OCI-LY1 (cell line): ENCODE measurements at regions not wholly inside any gene's neighbourhood (a gene's known extent, or its start where the extent isn't known, plus 50 kb on each side); places are given as distances from the start of the nearest gene placed in this dataset.

Experiments
- EZH2 ChIP-seq: fragments of 200-600 bp; sonication (generic), shearing (Covaris generic); IDR thresholded peaks from 2 replicates; pipeline ENCODE4 v1.8.0; 2017; ENCODE audit warnings: borderline replicate concordance, mixed run types, mild to moderate bottlenecking, antibody characterized with exemption, low read length, moderate library complexity, mixed read lengths
- TF ChIP-seq, protein P1 (sequence below): fragments of 200-600 bp; sonication (generic), shearing (Covaris generic); IDR thresholded peaks from 2 replicates; pipeline ENCODE4 v1.5.1; 2017; ENCODE audit warnings: mild to moderate bottlenecking, antibody characterized with exemption, low read length, moderate library complexity, mixed read lengths

DNA sequence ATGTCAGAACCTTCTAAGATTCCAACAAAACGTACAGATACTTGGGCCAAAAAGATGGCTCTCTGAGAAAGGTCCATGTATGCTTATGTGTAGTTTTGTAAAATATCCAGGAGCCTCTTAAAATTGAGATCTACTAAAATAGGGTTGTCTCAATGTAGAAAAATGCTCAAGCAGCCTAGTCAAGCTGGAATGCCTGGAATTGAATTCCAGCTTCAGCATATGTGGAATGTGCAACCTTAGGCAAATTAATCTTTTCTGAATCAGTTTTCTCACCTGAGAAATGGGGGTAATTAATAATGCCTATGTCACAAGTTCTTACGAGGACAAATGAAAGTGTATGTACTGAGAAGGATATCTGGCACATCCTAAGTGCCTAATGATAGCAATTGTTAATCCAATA, 662.4 kb downstream of the DTWD2 start:
- TF ChIP-seq, protein P1, sequence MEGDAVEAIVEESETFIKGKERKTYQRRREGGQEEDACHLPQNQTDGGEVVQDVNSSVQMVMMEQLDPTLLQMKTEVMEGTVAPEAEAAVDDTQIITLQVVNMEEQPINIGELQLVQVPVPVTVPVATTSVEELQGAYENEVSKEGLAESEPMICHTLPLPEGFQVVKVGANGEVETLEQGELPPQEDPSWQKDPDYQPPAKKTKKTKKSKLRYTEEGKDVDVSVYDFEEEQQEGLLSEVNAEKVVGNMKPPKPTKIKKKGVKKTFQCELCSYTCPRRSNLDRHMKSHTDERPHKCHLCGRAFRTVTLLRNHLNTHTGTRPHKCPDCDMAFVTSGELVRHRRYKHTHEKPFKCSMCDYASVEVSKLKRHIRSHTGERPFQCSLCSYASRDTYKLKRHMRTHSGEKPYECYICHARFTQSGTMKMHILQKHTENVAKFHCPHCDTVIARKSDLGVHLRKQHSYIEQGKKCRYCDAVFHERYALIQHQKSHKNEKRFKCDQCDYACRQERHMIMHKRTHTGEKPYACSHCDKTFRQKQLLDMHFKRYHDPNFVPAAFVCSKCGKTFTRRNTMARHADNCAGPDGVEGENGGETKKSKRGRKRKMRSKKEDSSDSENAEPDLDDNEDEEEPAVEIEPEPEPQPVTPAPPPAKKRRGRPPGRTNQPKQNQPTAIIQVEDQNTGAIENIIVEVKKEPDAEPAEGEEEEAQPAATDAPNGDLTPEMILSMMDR: no peak
- no peak for TF ChIP-seq EZH2
